ENCODE measurements at regions not wholly inside any gene's neighbourhood (a gene's known extent, or its start where the extent isn't known, plus 50 kb on each side); places are given as distances from the start of the nearest gene placed in this dataset.

GRCh38 chr14:23696701-23697239 is 60.6 kb downstream of the DHRS2 start:
- TF ChIP-seq CTCF (IDR thresholded peaks at IDR 0.05) (no peak), POLR2A (IDR thresholded peaks at IDR 0.05) (no peak), POLR2AphosphoS5 (IDR thresholded peaks at IDR 0.05) (no peak)

Data from stomach (tissue), 4 donors.